Spinal cord (tissue), 9 donors: ENCODE measurements at regions not wholly inside any gene's neighbourhood (a gene's known extent, or its start where the extent isn't known, plus 50 kb on each side); places are given as distances from the start of the nearest gene placed in this dataset.

Source experiments
- DNase-seq, 6 donors: peaks; one replicate each; pipeline versions ENCODE4 v3.0.0 to v3.0.0-alpha.2; 2013 to 2015; ENCODE audit warnings: low spot score in 6 of 6, low read depth in 4 of 6
- H3K27ac ChIP-seq: one replicate; pipeline ENCODE4 v1.5.1; 2013; ENCODE audit warnings: low read depth, low read length, control low read depth
- H3K27me3 ChIP-seq: one replicate; pipeline ENCODE4 v1.6.1; 2013; ENCODE audit warnings: low read length; ENCODE audit not compliant: control insufficient read depth, insufficient read depth
- H3K36me3 ChIP-seq: one replicate; pipeline ENCODE4 v1.6.1; 2013; ENCODE audit warnings: low read length; ENCODE audit not compliant: control insufficient read depth, insufficient read depth
- H3K4me1 ChIP-seq: one replicate; pipeline ENCODE4 v1.6.1; 2013; ENCODE audit warnings: low read length; ENCODE audit not compliant: control insufficient read depth, insufficient read depth
- H3K4me3 ChIP-seq: one replicate; pipeline ENCODE4 v1.5.1; 2013; ENCODE audit warnings: low read depth, low read length, control low read depth
- H3K9me3 ChIP-seq: one replicate; pipeline ENCODE4 v1.6.1; 2013; ENCODE audit warnings: low read length; ENCODE audit not compliant: control insufficient read depth, insufficient read depth
- WGBS: methylation state at CpG from one replicate; pipeline ENCODE4 v1.1.5; 2013; ENCODE audit warnings: missing lambda C conversion rate; ENCODE audit not compliant: insufficient coverage; 5-methylcytosine and 5-hydroxymethylcytosine counted together
- donor health status: healthy.

GRCh38 chr10:37671802-37672201 lies 185.6 kb downstream of the ZNF248 start:
- H3K27me3 ChIP-seq, result no peaks in the 10 kb centered on the region
- no peaks in the 10 kb centered on the region for H3K36me3 ChIP-seq
- no peak for DNase-seq
- H3K4me1 ChIP-seq, result no peaks in the 10 kb centered on the region
- peaks cover 4% of the 10 kb centered on the region for H3K9me3 ChIP-seq
- no peak overlapping the region for H3K27ac ChIP-seq
- no CpG with 5 or more reads among the region's 1 CpG for WGBS
- no peak overlapping the region for H3K4me3 ChIP-seq

GRCh38 chr10:37667736-37668135 lies 189.7 kb downstream of the ZNF248 start:
- Histone ChIP-seq H3K4me3 (no peak overlapping the region), H3K27me3 (no peaks in the 10 kb centered on the region), H3K36me3 (no peaks in the 10 kb centered on the region), H3K27ac (no peak overlapping the region), H3K9me3 (peaks cover 5% of the 10 kb centered on the region), H3K4me1 (no peaks in the 10 kb centered on the region)
- no peak for DNase-seq

GRCh38 chr10:37654466-37654865 lies 202.9 kb downstream of the ZNF248 start:
- Histone ChIP-seq H3K27me3 (no peaks in the 10 kb centered on the region), H3K36me3 (no peaks in the 10 kb centered on the region), H3K9me3 (no peaks in the 10 kb centered on the region), H3K4me3 (no peak overlapping the region), H3K4me1 (no peaks in the 10 kb centered on the region), H3K27ac (no peak overlapping the region)
- 59% methylated on average over 2 of the region's 2 CpGs for WGBS
- no peak for DNase-seq

GRCh38 chr10:37643187-37643586 lies 214.2 kb downstream of the ZNF248 start:
- 40% methylated on average over 1 of the region's 1 CpG for WGBS
- Histone ChIP-seq H3K4me3 (no peak overlapping the region), H3K27me3 (no peaks in the 10 kb centered on the region), H3K27ac (no peak overlapping the region), H3K9me3 (peaks cover 3% of the 10 kb centered on the region), H3K4me1 (no peaks in the 10 kb centered on the region), H3K36me3 (no peaks in the 10 kb centered on the region)
- no peak for DNase-seq

- 75% methylated on average over 6 of the region's 8 CpGs for WGBS
- Histone ChIP-seq H3K27ac (no peak overlapping the region), H3K4me3 (no peak overlapping the region), H3K27me3 (no peaks in the 10 kb centered on the region), H3K36me3 (no peaks in the 10 kb centered on the region), H3K4me1 (no peaks in the 10 kb centered on the region), H3K9me3 (peaks cover 4% of the 10 kb centered on the region)
- DNase-seq, result no peak
Observed at GRCh38 chr10:37640301-37640700, 217.1 kb downstream of the ZNF248 start.

GRCh38 chr10:37639200-37639599 lies 218.2 kb downstream of the ZNF248 start:
- Histone ChIP-seq H3K9me3 (peaks cover 7% of the 10 kb centered on the region), H3K27me3 (no peaks in the 10 kb centered on the region), H3K4me3 (no peak overlapping the region), H3K36me3 (no peaks in the 10 kb centered on the region), H3K27ac (no peak overlapping the region), H3K4me1 (no peaks in the 10 kb centered on the region)
- WGBS, result 79% methylated on average over 4 of the region's 5 CpGs
- DNase-seq, result no peak

- H3K27me3 ChIP-seq, result no peaks in the 10 kb centered on the region
- H3K4me1 ChIP-seq, result no peaks in the 10 kb centered on the region
- WGBS, result 44% methylated on average over 1 of the region's 1 CpG
- no peak overlapping the region for H3K4me3 ChIP-seq
- no peak overlapping the region for H3K27ac ChIP-seq
- peaks cover 9% of the 10 kb centered on the region for H3K9me3 ChIP-seq
- H3K36me3 ChIP-seq, result no peaks in the 10 kb centered on the region
- DNase-seq, result no peak
Observed at GRCh38 chr10:37638569-37638968, 218.8 kb downstream of the ZNF248 start.

- H3K27ac ChIP-seq, result no peak overlapping the region
- no peak overlapping the region for H3K4me3 ChIP-seq
- WGBS, result 92% methylated on average over 17 of the region's 20 CpGs
- H3K36me3 ChIP-seq, result no peaks in the 10 kb centered on the region
- no peaks in the 10 kb centered on the region for H3K4me1 ChIP-seq
- H3K27me3 ChIP-seq, result no peaks in the 10 kb centered on the region
- no peak for DNase-seq
- peaks cover 6% of the 10 kb centered on the region for H3K9me3 ChIP-seq
Observed at GRCh38 chr10:37634351-37634880, 223.0 kb downstream of the ZNF248 start.

- H3K9me3 ChIP-seq, result peaks cover 6% of the 10 kb centered on the region
- no peak overlapping the region for H3K4me3 ChIP-seq
- no peaks in the 10 kb centered on the region for H3K4me1 ChIP-seq
- no peak overlapping the region for H3K27ac ChIP-seq
- H3K27me3 ChIP-seq, result no peaks in the 10 kb centered on the region
- peak in 1 of 6 donors; percentile 24 for DNase-seq
- H3K36me3 ChIP-seq, result no peaks in the 10 kb centered on the region
- no CpG with 5 or more reads among the region's 2 CpGs for WGBS
Observed at GRCh38 chr10:37632641-37633040, 224.8 kb downstream of the ZNF248 start.

GRCh38 chr10:37623506-37623905 lies 233.9 kb downstream of the ZNF248 start:
- WGBS, result no CpG with 5 or more reads among the region's 5 CpGs

More at GRCh38 chr10:37623506-37623905, 233.9 kb downstream of the ZNF248 start:
- H3K36me3 ChIP-seq, result no peaks in the 10 kb centered on the region
- no peak for DNase-seq
- H3K4me1 ChIP-seq, result no peaks in the 10 kb centered on the region
- H3K27ac ChIP-seq, result no peak overlapping the region
- peaks cover 3% of the 10 kb centered on the region for H3K9me3 ChIP-seq
- no peak overlapping the region for H3K4me3 ChIP-seq
- no peaks in the 10 kb centered on the region for H3K27me3 ChIP-seq
